ENCODE measurements at regions not wholly inside any gene's neighbourhood (a gene's known extent, or its start where the extent isn't known, plus 50 kb on each side); places are given as distances from the start of the nearest gene placed in this dataset.

DNA sequence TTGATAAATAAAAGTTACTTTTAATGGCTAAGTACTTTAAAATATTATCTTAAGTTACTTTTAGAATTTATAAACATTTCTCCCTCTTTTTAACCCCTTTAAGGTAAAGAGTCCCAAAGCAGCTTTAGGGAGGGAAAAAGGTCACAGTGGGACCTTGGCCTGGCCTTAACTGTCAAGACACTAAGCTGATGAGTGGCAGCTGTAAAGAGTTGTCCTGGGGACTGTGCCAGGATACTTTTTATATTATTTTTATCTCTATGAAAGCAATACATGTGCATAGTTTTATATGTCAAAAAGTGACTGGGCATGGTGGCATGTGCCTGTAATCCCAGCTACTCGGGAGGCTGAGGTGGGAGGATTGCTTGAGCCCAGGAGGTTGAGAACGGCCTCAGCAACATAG is 94.2 kb upstream of the RESF1 start:
- DNase-seq (ENCODE audit: low spot score), result no peak
- WGBS, result 66% methylated on average over 2 of the region's 2 CpGs
- Histone ChIP-seq H3K9me3 (no peaks in the 10 kb centered on the region), H3K27me3 (replicated peaks; ENCODE audit: insufficient read depth) (no peaks in the 10 kb centered on the region), H3K36me3 (no peaks in the 10 kb centered on the region), H3K27ac (no peak overlapping the region), H3K4me1 (replicated peaks) (no peaks in the 10 kb centered on the region), H3K4me3 (no peak overlapping the region)
- intact Hi-C loops (cut with DNase I), result no loop called here
- TF ChIP-seq, protein P1, sequence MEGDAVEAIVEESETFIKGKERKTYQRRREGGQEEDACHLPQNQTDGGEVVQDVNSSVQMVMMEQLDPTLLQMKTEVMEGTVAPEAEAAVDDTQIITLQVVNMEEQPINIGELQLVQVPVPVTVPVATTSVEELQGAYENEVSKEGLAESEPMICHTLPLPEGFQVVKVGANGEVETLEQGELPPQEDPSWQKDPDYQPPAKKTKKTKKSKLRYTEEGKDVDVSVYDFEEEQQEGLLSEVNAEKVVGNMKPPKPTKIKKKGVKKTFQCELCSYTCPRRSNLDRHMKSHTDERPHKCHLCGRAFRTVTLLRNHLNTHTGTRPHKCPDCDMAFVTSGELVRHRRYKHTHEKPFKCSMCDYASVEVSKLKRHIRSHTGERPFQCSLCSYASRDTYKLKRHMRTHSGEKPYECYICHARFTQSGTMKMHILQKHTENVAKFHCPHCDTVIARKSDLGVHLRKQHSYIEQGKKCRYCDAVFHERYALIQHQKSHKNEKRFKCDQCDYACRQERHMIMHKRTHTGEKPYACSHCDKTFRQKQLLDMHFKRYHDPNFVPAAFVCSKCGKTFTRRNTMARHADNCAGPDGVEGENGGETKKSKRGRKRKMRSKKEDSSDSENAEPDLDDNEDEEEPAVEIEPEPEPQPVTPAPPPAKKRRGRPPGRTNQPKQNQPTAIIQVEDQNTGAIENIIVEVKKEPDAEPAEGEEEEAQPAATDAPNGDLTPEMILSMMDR (IDR thresholded peaks at IDR 0.05), result no peak
- no peak for TF ChIP-seq POLR2AphosphoS5 (IDR thresholded peaks at IDR 0.05)
- no peak for TF ChIP-seq POLR2A (IDR thresholded peaks at IDR 0.05)

DNA sequence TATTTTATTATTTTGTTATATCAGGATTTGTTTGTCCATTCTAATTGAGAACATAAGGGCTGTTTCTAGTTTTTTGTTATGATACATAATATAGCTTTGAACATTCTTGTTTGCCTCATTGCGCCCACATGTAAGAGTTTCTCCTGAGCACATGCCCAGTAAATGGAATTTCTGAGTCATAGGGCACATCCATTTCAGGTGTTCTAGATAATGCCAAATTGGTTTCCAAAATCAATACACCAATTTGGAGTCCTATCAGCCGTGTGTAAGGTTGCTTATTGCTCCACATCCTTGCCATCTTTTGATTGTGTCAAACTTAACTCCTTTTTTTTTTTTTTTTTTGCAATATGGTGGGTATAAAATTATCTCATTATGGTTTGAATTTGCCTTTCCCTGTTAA is 97.9 kb upstream of the RESF1 start:
- TF ChIP-seq POLR2AphosphoS5 (IDR thresholded peaks at IDR 0.05), result no peak
- no peak for TF ChIP-seq POLR2A (IDR thresholded peaks at IDR 0.05)
- TF ChIP-seq, protein P1 (IDR thresholded peaks at IDR 0.05), result no peak
- H3K36me3 ChIP-seq, result no peaks in the 10 kb centered on the region
- no peaks in the 10 kb centered on the region for H3K27me3 ChIP-seq (replicated peaks; ENCODE audit: insufficient read depth)
- no peak for DNase-seq (ENCODE audit: low spot score)
- H3K4me1 ChIP-seq (replicated peaks), result no peaks in the 10 kb centered on the region
- 69% methylated on average over 2 of the region's 2 CpGs for WGBS
- intact Hi-C loops (cut with DNase I), result no loop called here
- no peaks in the 10 kb centered on the region for H3K9me3 ChIP-seq
- no peak overlapping the region for H3K4me3 ChIP-seq
- H3K27ac ChIP-seq, result no peak overlapping the region

DNA sequence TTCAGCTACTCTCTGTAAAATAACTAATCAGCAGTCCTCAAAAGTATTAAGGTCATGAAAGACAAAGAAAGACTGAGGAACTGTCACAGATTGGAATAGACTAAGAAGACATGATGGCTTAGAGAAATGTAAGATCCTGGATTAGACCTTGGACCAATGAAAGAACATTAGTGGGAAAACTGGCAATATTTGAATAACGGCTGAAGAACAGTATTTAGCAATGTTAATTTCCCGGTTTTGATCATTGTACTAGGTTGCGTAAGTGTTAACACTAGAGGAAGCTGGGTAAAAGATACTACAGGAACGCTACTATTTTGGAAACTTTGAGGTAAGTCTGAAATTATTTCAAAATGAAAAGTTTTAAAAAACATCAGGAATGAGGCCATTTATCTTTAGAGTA is 98.8 kb upstream of the RESF1 start:
- H3K4me3 ChIP-seq, result no peak overlapping the region
- 89% methylated on average over 4 of the region's 4 CpGs for WGBS
- DNase-seq (ENCODE audit: low spot score), result no peak
- intact Hi-C loops (cut with DNase I), result no loop called here
- no peaks in the 10 kb centered on the region for H3K36me3 ChIP-seq
- no peak overlapping the region for H3K27ac ChIP-seq
- no peaks in the 10 kb centered on the region for H3K27me3 ChIP-seq (replicated peaks; ENCODE audit: insufficient read depth)
- TF ChIP-seq POLR2A (IDR thresholded peaks at IDR 0.05) (no peak), POLR2AphosphoS5 (IDR thresholded peaks at IDR 0.05) (no peak)
- TF ChIP-seq, protein P1 (IDR thresholded peaks at IDR 0.05), result no peak
- no peaks in the 10 kb centered on the region for H3K9me3 ChIP-seq
- no peaks in the 10 kb centered on the region for H3K4me1 ChIP-seq (replicated peaks)

DNA sequence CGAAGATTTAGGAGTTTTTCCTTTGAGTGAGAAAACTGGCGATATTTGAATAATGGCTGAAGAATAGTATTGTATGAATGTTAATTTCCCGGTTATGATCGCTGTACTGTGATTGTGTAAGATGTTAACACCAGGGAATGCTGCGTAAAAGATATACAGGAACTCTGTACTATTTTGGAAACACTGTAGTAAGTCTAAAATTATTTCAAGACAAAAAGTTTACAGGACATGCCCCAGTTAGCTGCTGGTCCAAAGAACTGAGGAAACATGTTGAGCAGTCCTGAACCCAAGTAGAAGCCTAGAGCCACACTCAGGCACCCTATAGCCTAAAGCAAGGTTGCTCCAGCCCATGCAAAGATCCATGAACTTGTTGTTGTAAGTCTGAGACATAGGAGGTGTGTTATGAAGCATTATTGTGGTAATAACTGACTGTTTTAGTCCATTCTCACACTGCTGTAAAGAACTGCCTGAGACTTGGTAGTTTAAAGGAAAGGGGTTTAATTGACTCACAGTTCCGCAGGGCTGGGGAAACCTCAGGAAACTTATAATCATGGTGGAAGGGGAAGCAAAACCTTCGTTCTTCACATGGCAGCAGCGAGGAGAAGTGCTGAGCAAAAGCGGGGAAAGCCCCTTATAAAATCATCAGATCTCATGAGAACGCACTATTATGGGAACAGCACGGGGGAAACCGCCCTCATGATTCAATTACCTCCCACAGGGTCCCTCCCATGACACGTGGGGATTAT is 99.8 kb upstream of the RESF1 start:
- DNase-seq (ENCODE audit: low spot score), result no peak
- Histone ChIP-seq H3K4me3 (no peak overlapping the region), H3K9me3 (no peaks in the 10 kb centered on the region), H3K27ac (no peak overlapping the region), H3K36me3 (no peaks in the 10 kb centered on the region), H3K4me1 (replicated peaks) (no peaks in the 10 kb centered on the region), H3K27me3 (replicated peaks; ENCODE audit: insufficient read depth) (no peaks in the 10 kb centered on the region)
- intact Hi-C loops (cut with DNase I), result no loop called here
- WGBS, result 83% methylated on average over 13 of the region's 13 CpGs
- TF ChIP-seq, protein P1 (IDR thresholded peaks at IDR 0.05), result no peak
- TF ChIP-seq POLR2A (IDR thresholded peaks at IDR 0.05) (no peak), POLR2AphosphoS5 (IDR thresholded peaks at IDR 0.05) (no peak)

DNA sequence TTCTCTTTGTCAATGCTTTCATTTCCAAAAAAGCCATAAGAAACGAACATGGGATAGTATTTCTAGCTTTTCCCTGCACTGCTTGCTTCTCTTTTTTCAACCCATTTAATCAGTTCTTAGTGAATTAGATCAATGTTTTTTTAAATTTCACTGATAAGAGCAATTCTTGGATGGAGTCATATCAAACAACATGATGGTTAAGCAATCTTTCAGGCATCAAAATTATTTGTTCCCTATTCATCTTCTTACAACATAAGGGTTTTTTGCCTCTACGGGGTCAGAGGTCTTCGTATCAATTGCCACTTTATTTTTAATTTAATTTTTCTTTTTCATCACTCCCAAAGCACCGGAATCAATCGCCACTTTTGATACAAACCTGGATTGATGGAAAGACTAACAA is 103.8 kb upstream of the RESF1 start:
- Histone ChIP-seq H3K9me3 (no peaks in the 10 kb centered on the region), H3K27me3 (replicated peaks; ENCODE audit: insufficient read depth) (no peaks in the 10 kb centered on the region), H3K36me3 (no peaks in the 10 kb centered on the region), H3K4me1 (replicated peaks) (no peaks in the 10 kb centered on the region), H3K27ac (no peak overlapping the region), H3K4me3 (no peak overlapping the region)
- intact Hi-C loops (cut with DNase I), result no loop called here
- 90% methylated on average over 5 of the region's 5 CpGs for WGBS
- TF ChIP-seq POLR2A (IDR thresholded peaks at IDR 0.05), result no peak
- TF ChIP-seq POLR2AphosphoS5 (IDR thresholded peaks at IDR 0.05), result no peak
- TF ChIP-seq, protein P1 (IDR thresholded peaks at IDR 0.05), result no peak
- DNase-seq (ENCODE audit: low spot score), result no peak

Measured in prostate gland (tissue), 2 donors.